ENCODE measurements at regions not wholly inside any gene's neighbourhood (a gene's known extent, or its start where the extent isn't known, plus 50 kb on each side); places are given as distances from the start of the nearest gene placed in this dataset.

GRCh38 chr1:90400131-90400530 lies 317.0 kb downstream of the BARHL2 start:
- Histone ChIP-seq H3K4me1 (ENCODE audit: control insufficient read depth, insufficient read depth, low read length) (peaks cover 22% of the 10 kb centered on the region), H3K9me3 (ENCODE audit: control insufficient read depth, low read length) (no peaks in the 10 kb centered on the region), H3K27ac (ENCODE audit: low read depth, low read length) (no peak overlapping the region), H3K9ac (ENCODE audit: extremely low read depth, low read length, poor library complexity, severe bottlenecking) (no peak overlapping the region), H3K27me3 (ENCODE audit: control insufficient read depth, insufficient read depth, low read length, poor library complexity, severe bottlenecking) (no peaks in the 10 kb centered on the region), H3K4me3 (ENCODE audit: low read length) (no peak overlapping the region), H3K36me3 (ENCODE audit: control insufficient read depth, insufficient read depth, low read length) (no peaks in the 10 kb centered on the region)
- H3K36me3 Mint-ChIP-seq (ENCODE audit: low read depth) = no peaks in the 10 kb centered on the region
- no peak overlapping the region for H3K4me3 Mint-ChIP-seq
- no peaks in the 10 kb centered on the region for H3K27me3 Mint-ChIP-seq (ENCODE audit: insufficient read depth)
- H3K4me1 Mint-ChIP-seq = peaks cover 27% of the 10 kb centered on the region
- DNase-seq = no peak
- WGBS, 2 experiments (ENCODE audit: insufficient coverage in 1 of 2, insufficient read length in 1 of 2) = 92 to 100% methylated on average over 1 to 2 of the region's 2 CpGs
- H3K27ac Mint-ChIP-seq = no peak overlapping the region
- no peaks in the 10 kb centered on the region for H3K9me3 Mint-ChIP-seq
- no peak for TF ChIP-seq CTCF (conservative IDR thresholded peaks at IDR 0.05)

- Histone ChIP-seq H3K4me1 (ENCODE audit: control insufficient read depth, insufficient read depth, low read length) (peaks cover 19% of the 10 kb centered on the region), H3K9me3 (ENCODE audit: control insufficient read depth, low read length) (no peaks in the 10 kb centered on the region), H3K9ac (ENCODE audit: extremely low read depth, low read length, poor library complexity, severe bottlenecking) (no peak overlapping the region), H3K4me3 (ENCODE audit: low read length) (no peak overlapping the region), H3K36me3 (ENCODE audit: control insufficient read depth, insufficient read depth, low read length) (no peaks in the 10 kb centered on the region), H3K27me3 (ENCODE audit: control insufficient read depth, insufficient read depth, low read length, poor library complexity, severe bottlenecking) (no peaks in the 10 kb centered on the region), H3K27ac (ENCODE audit: low read depth, low read length) (no peak overlapping the region)
- DNase-seq = no peak
- H3K4me3 Mint-ChIP-seq = no peak overlapping the region
- no peaks in the 10 kb centered on the region for H3K36me3 Mint-ChIP-seq (ENCODE audit: low read depth)
- no peaks in the 10 kb centered on the region for H3K27me3 Mint-ChIP-seq (ENCODE audit: insufficient read depth)
- H3K27ac Mint-ChIP-seq = no peak overlapping the region
- no peak for TF ChIP-seq CTCF (conservative IDR thresholded peaks at IDR 0.05)
- WGBS, 2 experiments (ENCODE audit: insufficient coverage in 1 of 2, insufficient read length in 1 of 2) = 90 to 97% methylated on average over 2 to 3 of the region's 3 CpGs
- peaks cover 19% of the 10 kb centered on the region for H3K4me1 Mint-ChIP-seq
- no peaks in the 10 kb centered on the region for H3K9me3 Mint-ChIP-seq
These were observed 320.2 kb downstream of the BARHL2 start for GRCh38 chr1:90396917-90397316.

- no peaks in the 10 kb centered on the region for H3K9me3 Mint-ChIP-seq
- peaks cover 16% of the 10 kb centered on the region for H3K4me1 Mint-ChIP-seq
- no peak overlapping the region for H3K4me3 Mint-ChIP-seq
- no peak for TF ChIP-seq CTCF (conservative IDR thresholded peaks at IDR 0.05)
- H3K9me3 ChIP-seq (ENCODE audit: control insufficient read depth, low read length) = no peaks in the 10 kb centered on the region
- peaks cover 11% of the 10 kb centered on the region for H3K4me1 ChIP-seq (ENCODE audit: control insufficient read depth, insufficient read depth, low read length)
- H3K27me3 ChIP-seq (ENCODE audit: control insufficient read depth, insufficient read depth, low read length, poor library complexity, severe bottlenecking) = no peaks in the 10 kb centered on the region
- H3K36me3 ChIP-seq (ENCODE audit: control insufficient read depth, insufficient read depth, low read length) = no peaks in the 10 kb centered on the region
- no peak overlapping the region for H3K27ac ChIP-seq (ENCODE audit: low read depth, low read length)
- H3K36me3 Mint-ChIP-seq (ENCODE audit: low read depth) = no peaks in the 10 kb centered on the region
- WGBS, 2 experiments (ENCODE audit: insufficient coverage in 1 of 2, insufficient read length in 1 of 2) = 94 to 100% methylated on average over 1 to 2 of the region's 2 CpGs
- no peak overlapping the region for H3K4me3 ChIP-seq (ENCODE audit: low read length)
- no peak overlapping the region for H3K27ac Mint-ChIP-seq
- no peaks in the 10 kb centered on the region for H3K27me3 Mint-ChIP-seq (ENCODE audit: insufficient read depth)
- DNase-seq = no peak
- no peak overlapping the region for H3K9ac ChIP-seq (ENCODE audit: extremely low read depth, low read length, poor library complexity, severe bottlenecking)
These were observed 322.9 kb downstream of the BARHL2 start for GRCh38 chr1:90394247-90394646.

Data from endodermal cell (in vitro differentiated cells).